ENCODE measurements at regions not wholly inside any gene's neighbourhood (a gene's known extent, or its start where the extent isn't known, plus 50 kb on each side); places are given as distances from the start of the nearest gene placed in this dataset.

DNA sequence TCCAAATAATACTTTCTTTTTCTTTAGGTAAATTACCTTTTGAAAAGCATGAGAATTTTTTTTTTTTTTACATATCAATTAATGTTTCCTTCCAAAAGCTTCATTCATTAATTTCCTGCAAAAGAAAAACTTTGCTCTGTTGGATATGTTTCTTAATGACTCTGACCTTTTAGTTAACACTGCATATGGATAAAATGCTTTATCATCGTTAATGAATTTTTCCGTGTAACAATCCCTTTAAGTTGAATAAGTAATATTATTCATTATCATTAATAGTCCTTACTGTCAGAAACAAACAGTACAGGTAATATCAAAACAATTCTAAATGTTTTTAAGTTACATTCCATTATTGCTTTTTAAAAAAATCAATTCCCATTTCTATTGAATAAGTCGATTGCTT lies 345.1 kb downstream of the SAMD5 start:
- no peak for DNase-seq (ENCODE audit: extremely low read depth, low read depth)

DNA sequence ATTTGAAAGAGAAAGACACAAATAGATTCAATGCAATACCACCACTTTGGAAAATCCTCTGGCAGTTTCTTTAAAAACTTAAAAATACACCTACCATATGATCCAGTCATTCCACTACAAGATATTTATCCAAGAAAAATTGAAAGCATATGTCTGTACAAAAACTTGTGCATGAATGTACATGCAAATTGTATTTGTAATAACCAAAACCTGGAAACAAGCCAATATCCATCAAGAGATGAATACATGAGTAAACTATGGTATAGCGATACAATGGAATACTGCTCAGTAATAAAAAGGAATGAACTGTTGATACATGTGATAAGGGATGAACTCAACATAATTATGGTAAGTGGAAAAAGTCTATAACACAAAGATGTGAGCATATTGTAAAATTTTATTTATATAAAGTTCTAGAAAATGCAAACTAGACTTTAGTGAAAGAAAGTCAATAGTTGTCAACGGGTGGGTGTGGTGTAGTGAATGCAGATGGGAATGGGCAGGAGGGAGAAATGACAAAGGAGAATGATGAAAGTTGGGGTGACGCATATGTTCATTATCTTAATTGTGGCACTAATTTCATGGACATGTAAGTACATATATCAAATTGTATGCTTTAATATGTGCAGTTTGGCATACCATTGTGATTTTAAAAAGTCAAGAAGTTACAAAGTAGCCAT lies 347.5 kb downstream of the SAMD5 start:
- DNase-seq (ENCODE audit: extremely low read depth, low read depth): no peak

DNA sequence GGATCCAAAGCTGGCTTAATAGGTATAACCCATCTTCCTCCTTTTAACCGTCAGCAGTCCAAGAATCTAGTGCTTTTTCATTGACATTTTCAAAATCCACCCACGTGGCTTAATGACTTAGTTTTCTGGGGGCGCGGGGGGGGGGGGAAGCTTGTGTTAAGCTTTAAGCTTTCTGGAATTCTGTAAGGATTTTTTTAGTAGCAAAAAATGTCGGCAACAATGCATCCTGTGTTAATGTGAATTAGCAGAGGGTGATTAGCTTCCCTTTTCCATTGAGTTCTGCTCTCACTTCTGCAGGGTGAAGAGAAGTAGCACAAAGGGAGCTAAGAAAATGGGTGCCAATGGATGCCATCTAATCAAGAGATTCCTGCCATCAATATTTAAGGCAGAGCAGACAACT lies 348.2 kb downstream of the SAMD5 start:
- DNase-seq (ENCODE audit: extremely low read depth, low read depth): no peak

DNA sequence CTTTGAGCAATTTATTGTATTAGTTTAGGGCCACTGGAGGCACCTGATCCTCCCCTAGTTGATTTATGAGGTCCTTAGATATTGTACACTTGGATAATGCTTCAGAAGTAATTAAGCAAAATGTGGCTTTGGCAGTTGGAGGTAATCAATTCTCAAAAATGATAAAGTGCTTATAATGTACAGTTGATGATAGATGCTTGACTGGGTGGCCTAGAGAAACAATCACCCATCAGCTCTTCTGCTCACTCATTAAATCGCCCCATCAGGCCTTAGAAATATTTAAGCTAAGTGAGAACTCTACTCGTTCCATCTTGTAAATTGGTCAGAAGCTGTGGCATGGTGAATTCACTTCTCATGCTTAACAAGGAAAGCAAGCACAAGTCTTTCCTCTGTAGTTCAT lies 349.9 kb downstream of the SAMD5 start:
- DNase-seq (ENCODE audit: extremely low read depth, low read depth): no peak

DNA sequence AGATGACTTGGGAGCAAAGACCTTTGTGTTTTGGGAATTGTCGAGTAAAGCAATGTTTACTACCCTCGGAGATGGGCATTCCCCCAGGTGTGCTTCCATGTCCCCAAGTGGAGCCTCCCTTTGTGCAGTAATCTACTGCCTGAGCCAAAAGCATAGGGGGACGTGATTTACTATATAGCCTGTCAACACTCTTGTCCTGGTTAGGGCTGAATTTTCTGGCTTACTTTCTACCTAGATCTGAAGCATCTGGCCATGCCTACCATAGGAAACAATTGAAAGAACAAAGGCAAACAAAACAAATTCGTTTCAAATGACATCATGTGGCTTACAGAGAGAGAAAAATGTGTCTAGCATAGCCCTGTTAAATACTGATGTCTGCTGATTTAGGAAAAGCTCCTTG lies 350.6 kb downstream of the SAMD5 start:
- no peak for DNase-seq (ENCODE audit: extremely low read depth, low read depth)

DNA sequence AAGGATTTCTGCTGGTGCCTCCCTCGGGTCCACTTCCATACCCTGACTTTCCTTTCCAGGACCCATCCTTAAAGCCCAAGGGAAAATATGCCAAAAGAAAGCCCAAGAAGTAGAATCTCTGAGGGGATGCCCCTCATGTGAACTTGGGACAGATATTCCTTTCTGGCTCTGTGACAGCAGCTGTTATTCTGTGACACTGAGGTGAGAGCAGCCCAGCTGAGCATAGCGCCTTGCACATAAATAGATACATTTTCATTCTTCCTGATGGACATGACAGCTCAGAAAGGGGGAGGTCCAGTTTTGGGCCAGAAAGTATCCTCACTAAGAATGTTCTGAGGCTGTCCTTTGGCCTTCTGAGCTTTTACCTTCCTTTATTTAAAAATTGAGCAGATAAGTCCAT lies 353.2 kb downstream of the SAMD5 start:
- no peak for DNase-seq (ENCODE audit: extremely low read depth, low read depth)

DNA sequence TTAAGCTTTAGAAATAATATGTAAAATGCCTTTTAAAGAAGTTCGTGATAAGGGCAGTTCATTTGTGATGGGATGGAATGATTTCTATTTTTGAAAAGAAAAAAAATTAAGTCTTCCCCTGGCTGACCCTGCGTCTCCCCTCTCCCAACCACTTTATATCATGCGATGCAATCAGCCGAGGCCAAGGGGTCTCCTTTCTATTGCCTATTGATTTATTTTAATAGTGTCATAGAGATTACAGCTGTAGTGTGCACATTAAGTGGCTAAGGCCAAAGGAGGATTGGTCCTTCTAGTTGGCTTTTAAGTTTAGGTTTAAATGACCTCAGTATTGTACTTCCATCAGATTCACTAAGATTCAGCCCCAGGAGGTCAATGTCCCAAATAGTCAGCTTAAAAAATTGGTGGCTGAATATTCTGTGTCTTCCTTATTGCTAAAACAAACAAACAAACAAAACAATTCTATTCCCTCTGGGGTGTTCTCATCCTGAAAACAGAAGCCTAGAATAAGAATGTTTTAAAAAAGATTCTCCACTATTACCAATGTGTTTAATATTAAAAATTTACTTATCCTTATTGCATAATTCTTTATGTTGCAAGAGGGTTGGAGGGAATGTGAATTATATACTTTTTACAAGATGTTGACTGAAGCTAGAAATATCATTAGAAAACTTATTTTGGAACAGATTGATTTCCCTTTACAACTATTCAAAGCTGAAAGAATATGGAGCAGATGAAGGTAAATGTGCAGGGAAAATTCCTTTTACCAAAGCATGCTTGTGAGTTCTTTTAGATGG lies 359.1 kb downstream of the SAMD5 start:
- DNase-seq (ENCODE audit: extremely low read depth, low read depth): no peak

DNA sequence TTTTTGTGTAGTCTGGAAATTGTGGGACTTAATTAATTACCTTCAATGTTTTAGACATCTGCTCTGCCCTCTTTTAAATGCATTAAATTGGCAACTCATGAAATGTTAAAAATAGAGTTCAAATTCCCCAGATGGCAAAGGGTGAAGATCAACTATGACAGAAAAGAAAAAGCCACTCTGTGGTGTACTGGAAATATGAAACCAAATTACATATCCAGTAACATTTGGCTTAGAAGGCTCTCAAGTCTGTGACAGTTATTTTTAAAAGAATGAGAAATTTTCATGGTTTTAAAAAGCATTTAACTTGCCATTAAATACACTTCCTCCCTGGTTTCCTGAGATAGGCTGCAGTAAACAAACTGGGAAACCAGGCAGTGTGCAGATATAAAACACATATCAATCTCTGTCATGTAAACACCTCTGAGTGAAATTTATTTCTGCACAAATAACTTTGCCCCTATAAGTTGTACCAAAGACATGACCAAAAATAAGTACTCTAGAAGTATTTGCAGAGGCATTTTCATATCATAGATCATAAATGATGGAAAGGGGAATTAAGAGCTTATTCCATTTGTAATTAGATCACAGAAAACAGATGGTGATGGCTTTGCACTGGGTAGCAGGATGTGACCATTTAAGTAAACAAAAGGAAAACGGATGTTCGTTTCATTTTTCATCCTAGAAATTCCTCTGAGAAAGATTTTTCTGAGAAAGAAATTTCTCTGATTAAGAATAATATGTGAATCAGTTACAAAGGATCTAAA lies 360.1 kb downstream of the SAMD5 start:
- DNase-seq (ENCODE audit: extremely low read depth, low read depth): no peak

DNA sequence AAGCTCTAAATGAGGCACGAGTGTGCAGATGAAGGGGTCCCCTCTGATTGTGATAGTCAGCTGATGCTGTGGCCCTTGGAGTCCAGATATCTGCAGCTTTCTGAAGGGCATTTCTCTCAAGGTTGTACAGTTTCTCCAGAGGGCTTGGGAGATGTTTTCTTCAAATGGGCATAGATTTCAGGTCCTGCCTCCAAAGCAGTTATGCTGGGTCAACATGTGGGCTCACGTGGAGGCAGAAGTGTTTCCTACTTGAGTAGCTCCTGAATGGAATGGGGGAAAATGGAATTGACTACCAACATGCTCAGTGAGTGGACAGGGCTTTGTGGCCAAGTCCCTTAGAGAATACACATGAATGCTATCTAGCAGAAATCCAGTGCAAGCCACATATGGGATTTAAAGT lies 360.7 kb downstream of the SAMD5 start:
- no peak for DNase-seq (ENCODE audit: extremely low read depth, low read depth)

DNA sequence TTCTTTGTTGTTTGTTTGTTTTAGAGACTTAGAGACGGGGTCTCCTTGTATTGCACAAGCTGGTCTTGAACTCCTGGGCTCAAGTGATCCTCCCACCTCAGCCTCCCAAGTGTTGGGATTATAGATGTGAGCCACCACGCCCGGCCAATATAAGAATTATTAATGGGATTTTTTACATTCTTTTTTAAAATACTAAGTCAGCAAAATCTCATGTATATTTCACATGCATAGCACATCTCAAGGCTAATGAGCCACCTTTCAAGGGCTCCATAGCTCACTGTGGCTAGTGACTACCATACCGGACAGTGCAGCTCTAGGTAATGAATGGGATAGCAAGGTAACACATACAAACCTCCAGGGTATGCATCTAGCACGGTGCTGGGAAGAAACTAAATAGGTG lies 361.4 kb downstream of the SAMD5 start:
- DNase-seq (ENCODE audit: extremely low read depth, low read depth): no peak

DNA sequence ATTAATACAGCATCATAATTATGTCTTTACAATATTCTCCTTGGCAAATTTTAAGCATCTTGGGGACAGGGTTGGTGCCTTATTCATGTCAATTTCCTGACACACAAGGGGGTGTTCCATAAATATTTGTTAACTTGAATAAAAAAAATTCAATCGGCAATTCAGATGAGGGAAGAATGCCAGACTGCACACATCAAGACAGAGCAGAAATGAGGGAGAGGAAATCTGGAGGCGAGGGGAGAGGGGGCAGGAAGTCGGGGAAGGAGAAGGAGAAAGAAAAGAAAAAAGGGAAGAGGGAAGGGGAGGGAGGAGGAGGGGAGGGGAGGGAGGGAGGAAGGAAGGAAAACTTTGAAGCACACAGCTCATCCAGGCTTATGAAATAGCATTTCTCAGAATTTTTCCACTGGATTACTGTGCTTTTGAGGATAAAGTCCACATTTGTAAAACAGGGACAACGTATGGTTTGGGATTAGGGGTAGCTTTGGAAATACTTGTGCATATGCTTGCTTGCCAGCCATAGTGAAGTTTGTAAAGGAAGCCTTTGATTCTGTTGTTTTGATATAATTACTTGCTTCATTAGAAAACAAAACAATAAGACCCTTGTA lies 362.1 kb downstream of the SAMD5 start:
- DNase-seq (ENCODE audit: extremely low read depth, low read depth): no peak

DNA sequence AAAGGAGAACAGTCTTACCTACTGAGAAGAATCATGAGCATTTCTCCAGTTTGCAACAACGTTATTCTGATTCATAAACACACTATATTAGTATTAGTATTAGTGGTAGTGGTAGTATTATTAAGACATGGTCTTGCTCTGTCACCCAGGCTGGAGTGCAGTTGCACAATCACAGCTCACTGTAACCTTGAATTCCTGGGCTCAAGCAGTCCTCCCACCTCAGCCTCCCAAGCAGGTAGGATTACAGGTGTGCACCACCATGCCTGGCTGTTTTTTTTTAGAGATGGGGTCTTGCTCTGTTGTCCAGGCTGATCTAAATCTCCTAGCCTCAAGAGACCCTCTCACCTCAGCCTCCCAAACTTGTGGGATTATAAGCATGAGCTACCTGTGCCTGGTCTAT lies 363.5 kb downstream of the SAMD5 start:
- no peak for DNase-seq (ENCODE audit: extremely low read depth, low read depth)

DNA sequence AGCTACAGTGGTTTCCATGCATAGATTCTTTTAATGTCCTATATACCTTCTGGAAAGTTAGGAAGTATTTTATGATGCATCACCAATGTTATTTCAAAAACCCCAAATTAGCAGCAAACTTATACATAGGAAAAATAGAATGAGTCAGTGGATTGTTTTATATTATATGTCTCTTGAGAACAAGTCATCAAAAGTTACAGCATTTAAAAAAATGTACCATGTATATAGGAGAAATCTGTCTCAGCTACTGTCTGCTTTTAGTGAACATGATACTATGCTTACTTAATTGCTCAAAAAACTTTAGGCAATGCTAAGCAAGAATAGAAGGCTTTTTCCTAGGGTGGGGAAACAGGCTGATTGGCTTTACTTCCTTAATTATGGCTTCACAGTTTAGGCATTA lies 365.3 kb downstream of the SAMD5 start:
- no peak for DNase-seq (ENCODE audit: extremely low read depth, low read depth)

DNA sequence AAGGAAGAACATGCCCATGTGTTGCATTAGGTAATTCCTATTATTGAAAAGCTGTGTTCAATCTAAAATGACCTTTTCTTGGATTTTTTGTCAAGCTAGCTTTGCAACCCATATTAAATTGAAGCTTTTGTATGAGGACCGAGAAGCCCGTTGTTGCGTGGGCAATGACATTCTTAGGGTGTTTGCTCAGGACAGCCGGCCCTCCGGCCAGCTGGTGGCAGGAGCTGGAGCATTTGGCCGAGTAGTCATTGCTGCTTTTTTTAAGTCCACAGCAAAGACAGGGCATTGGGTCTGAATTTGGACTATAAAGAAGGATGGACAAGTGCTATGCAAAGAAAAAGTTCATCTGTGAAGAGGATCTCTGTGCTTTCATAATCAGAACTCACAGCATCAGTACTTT lies 365.8 kb downstream of the SAMD5 start:
- DNase-seq (ENCODE audit: extremely low read depth, low read depth): no peak

DNA sequence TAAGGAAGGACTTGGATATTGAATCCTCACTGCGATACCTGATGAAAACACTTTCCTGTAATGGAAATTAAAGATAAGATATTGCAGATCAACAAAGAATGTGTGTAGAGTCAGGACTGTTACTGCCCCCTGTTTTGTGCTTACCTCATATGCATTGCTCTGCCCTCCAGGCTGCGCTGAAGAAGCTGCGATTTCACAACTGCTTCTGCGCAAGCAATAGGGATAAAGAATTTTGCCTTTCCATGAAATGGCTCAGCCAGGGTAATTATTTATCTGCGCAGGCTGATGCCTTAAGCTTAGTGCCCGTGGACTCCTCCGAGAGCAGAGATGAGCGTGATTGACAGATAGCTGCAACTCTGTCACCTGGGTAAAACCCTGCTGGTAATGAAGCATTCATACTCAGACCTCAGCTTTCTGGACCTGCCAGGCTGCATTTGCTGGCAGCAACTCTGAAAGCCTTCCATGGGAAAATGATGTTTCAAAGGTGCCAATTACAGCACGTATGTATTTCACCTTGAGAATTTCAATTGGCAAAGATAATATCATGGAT lies 370.6 kb downstream of the SAMD5 start:
- DNase-seq (ENCODE audit: extremely low read depth, low read depth): no peak

DNA sequence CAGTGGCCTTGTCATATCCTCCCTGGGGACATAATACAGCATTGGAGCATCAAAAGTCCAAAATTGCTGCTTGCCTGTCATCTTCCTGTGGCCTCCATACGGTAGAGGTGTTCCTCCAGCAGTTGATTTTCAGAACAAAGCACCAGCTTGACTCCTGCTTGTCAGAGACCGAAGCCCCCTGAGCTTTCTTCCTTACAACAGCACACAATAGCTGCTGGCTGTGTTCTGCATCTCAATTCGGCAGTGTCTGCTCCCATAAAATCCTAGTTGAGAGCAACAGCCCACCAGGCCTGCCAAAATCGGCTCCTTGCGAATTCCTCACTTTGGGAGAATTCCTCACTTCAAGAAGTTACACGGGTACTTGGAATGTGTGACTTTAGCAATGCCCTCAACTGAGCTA lies 372.9 kb downstream of the SAMD5 start:
- DNase-seq (ENCODE audit: extremely low read depth, low read depth): no peak

DNA sequence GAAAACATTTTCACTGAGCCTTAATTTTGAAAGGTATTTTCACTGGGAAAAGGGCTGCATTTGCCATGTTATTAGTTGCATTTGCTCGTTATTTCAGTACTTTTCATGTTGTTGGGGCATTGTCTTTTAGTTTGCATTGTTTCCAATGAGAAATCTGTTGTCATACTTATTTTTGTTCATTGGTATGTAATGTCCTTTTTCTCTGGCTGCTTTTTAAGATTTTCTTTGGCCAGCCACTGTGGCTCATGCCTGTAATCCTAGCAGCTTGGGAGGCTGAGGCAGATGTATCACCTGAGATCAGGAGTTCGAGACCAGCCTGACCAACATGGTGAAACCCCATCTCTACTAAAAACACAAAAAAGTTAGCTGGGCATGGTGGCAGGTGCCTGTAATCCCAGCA lies 379.9 kb downstream of the SAMD5 start:
- no peak for DNase-seq (ENCODE audit: extremely low read depth, low read depth)

DNA sequence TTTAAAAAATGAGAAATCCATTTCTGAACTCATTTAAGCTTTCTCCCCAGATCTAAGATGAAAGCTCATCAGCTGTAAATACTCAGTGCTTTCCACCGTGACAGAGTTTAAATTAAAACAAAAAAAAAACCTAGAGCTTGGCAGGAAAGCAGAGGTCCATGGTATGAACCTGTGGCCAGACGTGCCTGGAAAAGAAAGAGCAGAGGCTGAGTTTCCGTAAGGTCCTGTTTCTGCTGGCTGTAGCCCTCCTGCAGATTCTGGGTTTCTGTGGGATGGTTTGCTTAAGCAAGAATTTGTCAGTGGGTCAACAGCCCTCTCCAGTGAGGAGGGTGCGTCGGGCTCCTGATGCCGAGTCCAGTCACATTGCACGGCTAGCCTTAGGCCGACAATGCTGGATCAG lies 383.2 kb downstream of the SAMD5 start:
- DNase-seq (ENCODE audit: extremely low read depth, low read depth): no peak

DNA sequence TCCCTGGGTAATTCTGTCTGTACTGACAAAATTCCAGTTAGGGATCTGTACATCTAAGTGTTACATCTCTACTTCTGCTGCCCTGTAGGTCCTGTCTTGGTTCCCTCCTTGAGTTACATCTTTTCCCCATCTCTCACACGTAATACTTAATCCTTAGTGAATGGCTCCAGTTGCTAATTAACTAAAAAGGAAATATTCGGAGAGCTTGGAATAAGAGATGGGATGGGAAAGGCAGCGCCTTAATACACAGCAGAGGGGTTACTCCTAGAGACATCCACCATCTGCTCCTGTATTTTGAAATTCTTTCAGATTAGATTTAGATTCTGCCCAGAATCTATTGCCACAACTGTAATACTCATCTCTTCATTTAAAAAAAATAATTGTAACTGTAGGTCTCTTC lies 384.0 kb downstream of the SAMD5 start:
- DNase-seq (ENCODE audit: extremely low read depth, low read depth): no peak

DNA sequence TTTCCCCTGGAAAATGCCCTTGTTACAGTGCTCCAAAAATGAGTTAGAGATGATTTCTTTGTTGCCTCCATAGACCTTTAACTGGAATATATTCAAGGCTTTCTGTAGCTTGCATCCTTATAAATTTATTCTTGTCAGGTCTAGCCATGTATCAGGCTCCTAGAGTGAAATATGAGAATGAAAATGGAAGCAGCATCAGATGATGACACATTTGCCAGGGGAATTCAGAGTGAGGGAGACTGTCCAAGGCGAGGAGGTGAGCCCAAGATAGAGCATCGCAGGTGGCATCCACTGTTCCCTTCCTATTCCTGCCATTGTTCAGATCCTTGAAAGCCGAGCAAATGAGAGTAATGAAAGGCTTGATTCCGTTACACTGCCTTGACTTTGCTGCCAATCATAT lies 386.8 kb downstream of the SAMD5 start:
- no peak for DNase-seq (ENCODE audit: extremely low read depth, low read depth)

DNA sequence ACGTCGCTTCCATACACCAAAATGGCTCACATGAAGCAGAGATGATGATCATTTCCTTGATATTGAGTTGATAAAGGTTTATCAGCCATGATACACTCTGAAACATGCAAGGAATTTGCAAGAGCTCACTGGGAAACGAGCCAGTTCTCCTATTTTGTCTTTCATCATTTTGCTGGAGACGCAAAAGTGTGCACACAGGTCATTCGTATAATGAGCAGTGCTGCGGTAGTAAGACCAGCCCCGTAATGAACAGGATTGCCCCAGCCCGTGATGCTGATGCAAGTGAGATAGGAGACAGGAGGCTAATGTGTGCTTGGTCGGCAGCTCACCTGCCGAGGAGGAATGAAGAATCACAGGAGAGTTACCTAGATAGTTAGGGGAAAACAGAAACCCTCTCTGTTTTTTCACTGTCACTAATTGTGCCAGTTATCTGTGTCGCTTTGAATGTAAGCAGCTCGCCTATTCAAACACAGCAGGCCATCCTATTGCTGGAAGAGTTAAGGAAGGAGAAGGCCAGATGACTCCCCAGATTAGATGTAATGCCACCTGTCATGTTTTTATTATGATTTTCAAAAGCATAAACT lies 391.8 kb downstream of the SAMD5 start:
- DNase-seq (ENCODE audit: extremely low read depth, low read depth): no peak
